Stimulated activated CD8-positive, alpha-beta memory T cell treated with anti-CD3 and anti-CD28 coated beads, Interleukin-4, amount 100 ng/mL, for 1 hour (primary cell): ENCODE measurements at regions not wholly inside any gene's neighbourhood (a gene's known extent, or its start where the extent isn't known, plus 50 kb on each side); places are given as distances from the start of the nearest gene placed in this dataset.

ENCODE experiments used
- DNase-seq, 2 donors: peaks; one replicate each; pipeline ENCODE4 v3.0.0-alpha.2; 2020; ENCODE audit warnings: low read depth in 2 of 2, low spot score in 1 of 2

DNA sequence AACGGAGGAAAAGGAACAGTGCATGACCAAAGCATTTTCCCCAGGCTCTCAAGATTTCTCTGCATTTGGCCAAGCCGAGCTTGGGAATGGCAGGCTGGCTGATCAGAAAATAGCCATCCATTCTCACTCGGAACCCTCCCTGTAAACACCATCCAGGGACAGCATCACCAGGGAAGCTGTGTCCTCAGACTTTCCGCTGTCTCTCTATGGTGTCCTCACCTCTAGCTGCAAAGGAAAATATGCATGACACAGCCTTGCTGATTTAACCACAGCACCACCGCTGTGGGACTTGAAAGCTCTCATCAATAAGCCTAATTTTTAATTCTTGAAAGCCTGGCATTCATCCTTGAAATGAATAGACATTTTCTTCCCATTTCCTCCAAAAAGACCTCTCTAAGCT lies 311.7 kb downstream of the EIPR1 start:
- DNase-seq, result no peak

DNA sequence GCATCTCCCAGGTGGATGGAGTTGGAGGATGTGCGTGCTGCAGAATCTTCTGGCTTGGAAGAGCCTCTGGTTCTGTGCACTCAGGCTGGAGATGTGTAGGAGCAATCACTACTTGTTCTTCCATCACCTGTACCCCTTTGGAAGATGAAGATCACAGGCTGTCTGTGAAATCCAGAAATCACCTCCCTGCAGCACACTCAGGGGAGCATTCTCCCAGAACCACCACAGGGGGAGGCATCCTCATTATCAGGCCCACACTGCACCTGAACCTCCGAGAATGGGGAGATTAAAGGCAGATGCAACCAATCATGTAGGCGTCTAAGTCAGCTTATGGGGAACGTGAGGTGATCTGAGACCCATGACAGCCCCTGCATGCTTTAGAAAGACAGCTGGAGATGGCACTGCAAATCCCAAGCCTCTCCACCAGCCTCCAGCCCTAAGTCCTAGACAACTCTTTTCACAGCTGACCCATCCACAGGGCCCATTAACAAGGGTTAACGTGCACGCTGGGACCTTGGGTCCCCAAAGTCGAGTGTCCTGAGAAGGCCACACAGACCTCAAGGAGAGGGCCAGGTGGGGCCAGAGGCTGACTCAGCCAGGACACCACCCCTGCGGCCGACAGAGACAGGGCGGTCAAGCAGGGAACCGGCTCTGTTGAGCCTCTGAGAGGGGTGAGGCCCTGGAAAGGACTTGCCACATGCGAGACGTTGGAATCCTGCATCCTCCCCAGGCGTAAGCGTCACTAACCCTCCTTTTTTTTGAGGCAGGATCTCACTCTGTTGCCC lies 314.9 kb downstream of the EIPR1 start:
- no peak for DNase-seq

DNA sequence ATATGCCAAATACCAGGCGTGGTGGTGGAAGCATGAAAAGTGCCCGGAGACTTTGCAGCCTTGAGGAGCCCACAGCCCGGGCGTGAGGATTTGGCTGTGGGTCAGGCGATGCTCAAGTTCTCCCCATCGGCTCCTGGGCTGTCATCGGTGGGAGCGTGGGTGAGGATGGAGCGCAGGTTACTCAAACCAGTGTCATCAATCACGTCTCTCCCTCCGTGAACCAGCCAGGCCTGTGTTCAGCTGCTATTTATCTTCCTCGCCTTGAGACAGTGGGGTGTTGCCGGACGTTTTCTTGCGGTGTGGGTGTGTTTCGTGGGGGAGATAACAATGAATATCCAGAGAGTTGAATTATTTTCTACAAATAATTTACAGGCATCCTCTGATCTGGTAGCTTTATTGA lies 317.6 kb downstream of the EIPR1 start:
- no peak for DNase-seq

DNA sequence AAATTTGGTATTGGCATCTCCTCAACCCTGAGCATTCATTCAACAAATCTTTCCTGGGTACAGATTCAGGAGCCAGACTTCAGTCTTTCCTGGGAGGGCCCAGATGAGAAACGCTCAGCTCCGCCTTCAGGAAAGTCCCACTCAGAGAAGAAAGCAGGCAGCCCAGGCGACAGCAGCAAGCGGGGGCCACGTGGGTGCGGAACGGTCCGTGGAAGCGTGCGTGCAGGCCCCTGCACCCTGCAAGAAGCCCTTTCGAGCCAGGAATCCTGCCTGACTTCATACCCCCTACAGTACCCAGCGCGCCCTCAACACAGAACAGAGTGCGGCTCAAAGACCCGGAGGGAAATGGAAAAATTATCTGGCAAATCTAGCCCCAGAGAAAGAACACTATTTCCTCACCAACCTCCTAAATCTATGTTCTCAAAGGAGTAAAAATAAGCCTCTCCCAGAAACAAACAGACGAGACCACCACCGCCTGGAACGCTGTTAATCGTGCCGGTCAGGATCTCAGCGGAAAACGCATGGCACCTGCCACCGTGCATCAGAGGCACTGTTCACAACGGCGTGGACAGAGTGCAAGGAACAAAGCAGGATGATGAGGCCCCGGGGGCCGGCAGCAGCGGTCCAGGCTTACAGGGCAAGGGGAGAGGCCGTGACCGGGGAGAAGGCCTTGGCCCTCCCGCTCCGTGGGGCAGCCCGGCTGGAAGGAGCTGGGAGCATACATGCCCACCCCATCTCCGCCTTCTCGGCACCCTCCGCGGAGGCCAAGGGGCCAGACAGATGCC lies 318.3 kb downstream of the EIPR1 start:
- DNase-seq, result no peak

DNA sequence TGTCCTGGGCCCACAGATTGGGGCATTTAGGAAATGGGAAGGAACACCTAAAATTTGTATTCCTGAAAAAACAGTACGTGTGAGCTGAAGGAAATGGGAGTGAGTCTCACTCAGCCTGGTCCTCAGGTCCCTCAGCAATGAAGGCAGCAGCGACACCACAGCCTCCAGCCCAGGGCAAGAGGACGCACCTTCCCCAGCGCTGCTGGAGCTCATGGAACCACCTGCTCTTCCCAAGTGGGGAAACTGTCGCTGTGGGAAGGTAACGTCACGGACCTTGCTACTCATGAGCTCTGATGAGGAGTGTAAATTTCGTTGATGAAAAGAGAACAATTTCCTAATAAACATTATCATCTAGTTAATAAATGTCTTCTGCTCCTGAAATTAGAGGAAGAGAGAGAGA lies 323.6 kb downstream of the EIPR1 start:
- no peak for DNase-seq

DNA sequence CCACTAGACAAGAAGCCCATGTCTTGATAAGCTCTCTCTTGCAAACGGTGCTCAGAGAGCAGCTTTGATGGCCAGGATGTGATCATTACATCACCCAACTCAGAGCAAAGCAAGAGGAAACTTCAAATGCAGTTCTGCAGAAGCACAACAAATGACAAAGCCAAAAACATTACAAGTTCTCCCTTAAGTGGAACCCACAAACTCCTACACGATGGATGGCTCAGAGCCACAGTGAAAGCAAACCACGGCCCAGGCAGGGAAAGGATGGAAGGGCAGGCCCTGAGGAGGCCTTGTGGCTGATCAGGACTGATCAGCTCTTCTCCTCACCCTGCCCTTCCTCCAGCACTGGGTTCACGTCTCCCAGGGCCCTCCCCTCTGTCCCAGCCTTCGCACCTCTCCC lies 326.4 kb downstream of the EIPR1 start:
- no peak for DNase-seq

DNA sequence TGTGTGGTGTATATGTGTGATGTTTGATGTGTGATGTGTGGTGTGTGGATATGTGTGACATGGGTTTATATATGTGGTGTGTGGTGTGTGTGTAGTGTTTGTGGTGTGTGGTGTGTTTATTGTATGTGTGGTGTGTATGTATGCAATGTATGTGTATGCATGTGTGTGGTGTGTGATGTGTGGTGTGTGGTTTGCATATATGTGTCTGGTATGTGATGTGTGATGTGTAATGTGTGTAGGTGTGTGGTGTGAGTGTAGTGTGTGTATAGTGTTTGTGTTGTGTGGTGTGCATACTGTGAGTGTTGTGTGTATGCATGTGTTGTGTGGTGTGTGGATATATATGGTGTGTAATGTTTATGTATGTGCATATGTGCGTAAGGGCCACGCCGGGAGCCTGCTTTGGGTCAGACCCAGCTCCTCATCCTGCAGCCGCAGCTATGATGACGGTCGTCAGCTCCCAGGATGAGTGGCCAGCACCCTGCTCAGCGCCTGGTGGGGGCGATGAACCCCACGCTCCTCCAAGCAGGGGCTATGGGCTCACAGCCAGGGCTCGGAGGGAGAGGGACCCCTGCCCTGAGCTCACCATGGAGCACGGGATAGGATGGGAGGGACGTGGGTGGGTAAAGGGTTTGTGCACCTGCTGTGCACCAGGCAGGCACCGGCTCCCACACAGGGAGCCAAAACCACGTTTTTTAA lies 331.3 kb downstream of the EIPR1 start:
- DNase-seq, result no peak

DNA sequence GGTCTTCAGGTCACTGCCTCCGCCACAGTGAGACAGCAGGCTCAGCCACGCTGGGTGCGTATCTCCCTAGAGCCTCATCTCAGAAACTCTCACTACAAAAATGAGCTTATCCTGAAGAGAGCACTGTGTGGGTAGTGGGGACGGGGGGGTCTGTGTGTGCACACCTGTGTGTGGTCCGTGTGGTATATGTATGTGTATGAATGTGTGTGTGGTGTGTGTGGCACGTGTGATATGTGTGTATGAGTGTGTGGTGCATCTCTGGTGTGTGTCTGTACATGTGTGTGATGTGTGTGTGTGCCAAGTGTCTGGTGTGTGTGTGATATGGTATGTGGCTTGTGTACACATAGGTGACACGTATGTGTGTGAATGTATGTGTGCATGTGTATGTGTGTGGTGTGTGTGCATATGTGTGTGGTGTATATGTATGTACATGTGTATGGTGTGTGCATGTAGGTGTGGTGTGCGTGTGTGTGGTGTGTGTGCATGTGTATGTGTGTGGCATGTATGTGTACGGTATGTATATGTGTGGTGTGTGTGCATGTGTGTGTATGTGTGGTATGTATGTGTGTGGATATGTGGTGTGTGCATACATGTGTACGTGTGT lies 332.2 kb downstream of the EIPR1 start:
- no peak for DNase-seq

DNA sequence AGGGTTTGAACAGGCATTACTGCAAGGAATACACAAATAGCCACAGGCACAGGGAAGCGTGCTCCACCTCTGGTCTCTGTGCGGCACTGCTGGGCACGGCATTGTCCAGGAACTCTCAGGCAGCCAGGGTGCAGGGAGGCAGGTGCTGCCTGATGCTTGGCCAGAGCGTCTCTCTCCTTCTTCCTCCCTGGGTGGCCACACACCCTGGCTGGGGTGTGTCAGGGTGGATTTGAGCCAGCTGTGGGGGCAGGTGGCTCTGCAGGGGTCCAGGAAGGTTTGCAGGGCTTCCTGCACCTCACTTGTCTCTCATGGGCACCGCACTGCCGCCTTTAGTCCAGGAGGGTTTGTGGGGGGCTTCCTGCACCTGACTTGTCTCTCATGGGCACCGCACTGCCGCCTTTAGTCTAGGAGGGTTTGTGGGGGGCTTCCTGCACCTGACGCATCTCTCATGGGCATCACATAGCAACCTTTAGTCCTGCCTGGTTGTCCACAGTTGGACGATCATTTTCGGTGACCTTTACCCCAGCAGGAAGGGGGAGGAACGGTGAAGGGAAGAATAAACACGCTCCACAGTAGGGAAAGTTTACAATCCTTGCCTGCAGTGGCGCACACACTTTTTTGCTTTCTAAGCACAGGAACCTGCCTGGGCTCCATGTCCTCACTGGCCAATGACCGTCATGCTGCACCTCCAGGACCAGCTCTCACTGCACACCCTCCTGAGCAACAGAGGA lies 332.9 kb downstream of the EIPR1 start:
- DNase-seq, result no peak

DNA sequence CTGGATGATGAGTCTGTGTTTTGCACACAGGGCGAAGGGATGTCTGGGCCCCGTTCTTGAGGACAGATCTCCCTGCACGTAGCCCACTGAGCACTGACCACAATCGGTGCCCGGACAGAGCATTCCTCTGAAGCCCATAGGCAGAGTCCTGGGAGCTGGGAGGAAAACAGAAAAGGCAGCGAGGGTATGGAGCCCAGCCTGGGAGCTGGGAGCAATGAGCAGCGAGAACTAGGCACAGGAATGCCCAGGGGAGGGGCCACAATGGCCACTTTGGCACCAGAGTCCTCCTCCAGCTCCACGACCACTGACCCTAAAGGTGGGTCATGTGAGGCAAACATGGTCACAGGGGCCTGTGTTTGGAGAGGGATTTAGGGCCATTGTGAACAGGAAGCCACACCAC lies 333.9 kb downstream of the EIPR1 start:
- DNase-seq, result no peak

DNA sequence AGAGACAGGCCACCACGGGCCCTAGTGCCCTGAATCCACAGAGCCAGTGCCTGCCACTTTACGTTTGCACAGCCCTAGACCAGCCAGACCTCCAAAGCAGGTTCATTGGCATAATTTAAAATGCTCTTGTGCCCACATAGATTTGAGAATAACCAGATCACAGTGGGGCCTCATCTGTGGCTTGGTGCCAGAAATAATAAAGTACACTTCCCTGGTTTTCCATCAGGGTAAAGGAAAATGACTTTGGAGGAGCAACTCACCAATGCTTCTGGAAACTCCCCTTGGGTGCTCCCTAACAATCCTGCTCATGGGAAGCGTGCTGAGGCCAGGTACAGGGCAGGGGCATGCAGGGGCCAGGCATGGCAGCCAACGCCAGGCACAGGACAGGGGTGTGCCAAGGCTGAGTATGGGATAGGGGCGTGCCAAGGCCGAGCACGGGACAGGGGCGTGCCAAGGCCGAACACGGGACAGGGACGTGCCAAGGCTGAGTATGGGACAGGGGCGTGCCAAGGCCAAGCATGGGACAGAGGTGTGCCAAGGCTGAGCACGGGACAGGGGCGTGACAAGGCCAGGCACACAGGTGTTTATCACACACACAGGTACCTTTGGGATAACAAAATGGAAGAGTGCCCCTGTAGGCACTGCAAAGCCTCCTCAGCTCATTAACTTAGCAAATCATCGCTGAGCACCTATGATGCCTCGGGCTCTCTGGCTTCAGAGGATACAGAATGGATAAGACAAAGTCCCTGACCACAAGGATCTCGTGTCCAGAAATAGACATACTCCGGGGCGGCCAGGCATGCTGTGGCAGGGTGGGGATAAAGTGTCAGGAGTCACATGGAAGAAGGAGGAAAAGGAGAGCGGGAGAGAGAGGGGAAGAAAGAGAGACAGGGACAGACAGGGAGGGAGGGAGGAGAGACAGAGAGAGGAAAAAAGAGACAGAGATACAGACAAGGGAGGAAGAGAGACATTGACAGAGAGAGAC lies 334.7 kb downstream of the EIPR1 start:
- no peak for DNase-seq

DNA sequence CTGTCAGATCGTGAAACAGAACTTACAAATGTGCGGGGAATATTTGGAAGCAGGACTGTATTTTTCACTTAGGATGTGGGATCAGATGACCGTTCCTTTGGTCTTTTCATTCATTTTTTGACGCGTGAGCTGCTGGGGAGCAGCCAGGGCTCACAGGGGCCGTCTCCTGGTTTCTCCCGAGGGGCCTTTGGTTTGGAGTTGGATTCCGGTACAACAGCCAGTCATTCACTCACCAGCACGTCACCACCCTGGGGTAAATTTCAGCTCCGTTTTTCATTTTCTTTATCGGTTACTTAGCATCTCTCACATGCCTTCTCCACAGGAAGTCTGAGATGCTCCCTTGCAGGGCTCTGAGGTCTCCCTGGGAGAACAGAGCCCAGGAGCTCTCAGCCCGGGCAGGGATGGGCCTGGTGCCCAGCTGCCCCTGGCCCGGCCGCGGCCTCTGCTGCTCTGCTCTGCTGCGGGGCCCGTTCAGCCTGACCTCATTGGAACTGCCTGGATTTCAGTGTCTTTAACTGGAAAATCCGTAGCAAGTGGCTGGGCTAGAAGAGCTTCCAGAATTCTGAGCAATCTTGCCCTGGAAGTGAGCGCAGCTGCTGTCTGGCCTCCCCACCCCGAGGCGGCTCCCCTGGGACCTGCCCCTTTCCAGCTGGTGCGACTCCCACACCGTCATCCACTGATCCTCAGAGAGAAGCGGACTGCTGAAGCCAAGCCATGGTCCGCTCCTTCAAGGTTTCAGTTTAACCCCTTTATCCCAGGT lies 335.6 kb downstream of the EIPR1 start:
- DNase-seq, result no peak

DNA sequence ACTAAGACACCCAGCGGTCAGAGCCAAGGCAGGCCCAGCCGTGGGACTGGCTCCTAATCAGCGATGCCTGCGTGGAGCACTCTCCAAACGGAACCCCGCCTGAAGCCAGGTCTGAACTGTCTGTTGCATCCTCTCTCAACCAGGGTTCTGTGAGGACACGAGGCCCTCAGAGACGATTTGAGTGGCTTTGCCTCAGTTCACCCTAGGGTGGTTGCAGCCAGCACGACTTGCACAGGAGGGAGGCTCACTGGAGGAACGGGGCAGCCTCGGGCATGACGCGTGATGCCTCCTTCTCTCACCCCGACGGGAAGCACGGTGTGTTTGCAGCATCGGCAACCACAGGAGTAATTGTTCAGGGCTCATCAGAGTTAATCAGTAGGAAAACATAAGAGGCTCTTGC lies 336.4 kb downstream of the EIPR1 start:
- DNase-seq, result no peak

DNA sequence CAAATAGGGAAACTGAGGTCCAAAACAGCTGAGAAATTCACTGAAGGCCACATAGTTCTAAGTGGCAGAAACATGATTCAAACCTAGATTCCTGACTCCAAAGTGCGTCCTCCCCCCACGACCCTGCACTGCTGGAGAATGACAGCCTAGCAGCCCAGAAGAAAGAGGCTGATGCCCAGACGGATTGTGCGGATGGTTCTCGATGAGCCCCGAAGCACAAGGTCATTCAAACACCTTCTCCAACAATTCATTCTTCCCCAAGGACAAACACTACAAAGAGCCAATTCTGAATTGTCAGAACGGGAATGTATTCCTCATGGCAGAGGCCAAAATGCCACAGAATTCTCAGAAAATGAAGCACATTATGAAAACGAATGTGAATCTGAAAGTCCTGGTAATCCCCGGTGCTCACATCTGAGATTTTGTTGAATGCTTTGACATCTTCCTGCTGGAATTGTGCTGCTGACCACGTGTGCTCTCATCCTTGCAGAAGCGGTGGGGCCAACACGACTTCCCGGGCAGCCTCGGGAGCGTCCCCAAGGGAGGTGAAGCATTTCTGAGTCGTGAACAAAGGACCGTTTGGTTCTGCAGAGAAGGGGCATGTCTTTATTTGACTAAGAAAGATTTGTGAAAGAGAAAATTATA lies 337.0 kb downstream of the EIPR1 start:
- no peak for DNase-seq

DNA sequence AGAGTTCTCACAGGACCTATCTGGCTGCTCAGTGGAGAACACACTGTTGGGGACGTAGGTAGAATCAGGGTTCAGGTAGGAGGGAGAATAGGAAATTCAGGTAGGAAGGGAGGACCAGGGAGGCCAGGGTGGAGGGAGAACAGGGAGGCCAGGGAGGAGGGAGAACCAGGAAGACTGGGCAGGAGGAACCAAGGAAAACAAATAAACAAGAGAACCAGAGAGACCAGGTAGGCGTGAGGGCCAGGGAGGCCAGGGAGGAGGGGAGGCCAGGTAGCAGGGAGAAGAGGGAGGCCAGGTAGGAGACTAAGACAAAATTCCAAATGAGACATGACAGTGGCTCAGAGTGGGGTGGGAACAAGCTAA lies 337.6 kb downstream of the EIPR1 start:
- no peak for DNase-seq

DNA sequence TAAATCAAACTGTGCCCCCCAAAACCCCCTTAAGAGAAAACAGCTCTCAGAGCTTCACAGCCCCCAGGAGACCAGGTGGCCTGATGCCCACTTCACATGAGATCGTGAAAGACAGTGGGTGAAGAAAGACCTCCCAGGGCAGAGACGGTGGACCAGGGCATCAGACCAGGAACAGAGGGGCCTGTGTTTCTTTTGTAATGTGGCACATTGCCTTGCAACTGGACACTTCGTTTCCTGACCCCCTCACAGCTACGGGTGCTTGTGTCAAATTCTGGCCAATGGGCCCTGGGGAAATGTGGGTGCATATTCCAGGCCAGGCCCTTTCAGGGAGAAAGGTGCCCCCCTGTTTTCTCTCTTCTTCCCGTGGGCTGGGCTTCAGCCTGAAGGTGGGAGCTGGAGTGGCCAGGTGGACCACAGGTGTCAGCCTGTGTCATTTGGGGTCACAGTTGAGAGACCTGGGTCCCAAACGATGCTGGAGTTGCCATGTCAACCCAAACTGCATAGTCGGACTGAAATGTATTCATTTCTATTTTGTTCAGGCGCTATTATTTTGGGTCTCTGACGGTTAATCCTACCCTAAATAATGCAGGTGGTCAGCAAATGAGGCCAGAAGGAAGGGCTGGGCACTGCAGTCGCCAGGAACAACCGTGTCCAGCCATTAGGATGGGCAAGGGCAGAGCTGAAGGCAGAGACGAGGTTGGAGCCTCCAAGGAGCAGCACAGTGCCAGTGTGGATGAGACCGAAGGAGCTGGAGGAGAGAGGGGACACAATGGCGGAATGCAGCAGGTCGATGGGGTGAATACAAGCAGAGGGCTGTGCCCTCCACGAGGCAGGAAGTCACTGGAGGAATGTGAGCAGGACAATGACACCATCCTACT lies 338.2 kb downstream of the EIPR1 start:
- no peak for DNase-seq

DNA sequence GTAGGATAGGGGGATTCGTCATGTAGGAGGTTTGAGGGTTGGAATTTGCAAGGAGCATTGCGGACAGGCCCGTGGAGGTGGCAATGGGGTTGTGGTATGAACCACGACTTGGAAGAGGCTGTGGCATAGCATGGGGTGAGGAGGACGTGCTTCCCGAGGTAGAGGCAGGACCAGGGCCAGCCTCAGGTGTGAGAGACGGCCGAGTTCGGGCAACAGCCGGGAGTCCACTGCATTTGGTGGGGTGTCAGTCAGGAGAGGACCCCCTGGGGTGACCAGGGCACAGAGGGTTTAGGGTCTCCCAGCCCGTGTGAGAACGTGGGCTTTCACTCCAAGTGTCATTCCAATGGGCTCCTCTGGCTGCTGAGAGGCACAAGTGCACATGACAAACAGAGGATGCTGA lies 339.0 kb downstream of the EIPR1 start:
- DNase-seq, result no peak
